ENCODE measurements at regions not wholly inside any gene's neighbourhood (a gene's known extent, or its start where the extent isn't known, plus 50 kb on each side); places are given as distances from the start of the nearest gene placed in this dataset.
"Not testable (repeated sequence)": the region's sequence is repeated elsewhere in the genome, so short reads cannot be mapped to it uniquely, and the experiment has no call there.

DNA sequence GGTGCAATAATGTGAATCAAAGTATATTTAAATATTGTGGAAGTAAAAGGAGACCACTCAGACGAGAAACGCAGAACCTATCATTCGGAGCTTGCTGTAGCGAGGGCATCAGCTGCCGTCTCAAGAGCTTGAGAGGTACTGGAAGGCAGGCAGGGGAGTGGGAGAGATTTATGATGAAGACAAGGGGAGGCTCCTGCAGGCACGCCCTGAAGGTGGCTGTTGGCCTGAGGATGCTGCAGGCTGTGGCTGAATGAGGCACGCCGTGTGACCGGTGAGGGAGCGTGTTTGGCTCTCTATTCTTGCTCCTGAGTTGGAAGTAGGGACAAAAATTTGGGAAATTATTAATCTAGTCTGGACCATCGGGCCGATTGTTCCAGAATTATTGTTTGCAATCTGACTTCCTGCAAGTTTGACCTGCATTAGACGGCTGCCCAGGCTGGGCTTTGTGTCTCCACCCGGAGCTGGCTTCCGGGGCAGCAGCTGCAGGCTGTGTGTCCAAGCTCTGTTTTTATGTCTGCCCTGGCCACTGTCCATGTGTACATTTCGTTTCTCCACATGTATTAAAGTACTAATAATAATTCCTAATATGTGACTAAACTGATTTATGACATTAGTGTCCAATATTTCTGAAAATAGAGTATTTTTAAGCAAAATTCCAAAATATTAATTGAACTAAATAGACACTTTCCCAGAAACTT, 91.1 kb upstream of the ANKRD10 start:
- DNase-seq (ENCODE audit: low spot score), result no peak

DNA sequence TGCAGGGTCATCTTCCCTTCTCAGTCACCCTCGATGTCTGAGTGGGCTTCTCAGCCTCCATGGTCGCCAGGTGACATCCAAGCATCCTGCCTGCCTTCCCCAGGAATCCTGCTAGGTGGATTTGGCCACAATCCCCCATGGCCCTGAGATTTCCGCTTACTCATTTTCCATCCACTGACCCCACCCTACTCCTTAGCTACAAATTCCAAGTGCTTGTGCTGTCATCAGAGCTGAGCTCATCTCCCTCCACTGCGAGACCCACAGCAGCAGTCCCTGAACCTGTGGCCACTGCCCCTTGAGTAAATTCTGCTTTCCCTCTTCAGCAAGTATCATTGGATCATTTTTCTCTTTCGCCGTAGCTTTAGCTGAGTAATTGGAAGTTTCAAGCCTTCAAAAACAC, 90.5 kb upstream of the ANKRD10 start:
- DNase-seq (ENCODE audit: low spot score), result no peak

DNA sequence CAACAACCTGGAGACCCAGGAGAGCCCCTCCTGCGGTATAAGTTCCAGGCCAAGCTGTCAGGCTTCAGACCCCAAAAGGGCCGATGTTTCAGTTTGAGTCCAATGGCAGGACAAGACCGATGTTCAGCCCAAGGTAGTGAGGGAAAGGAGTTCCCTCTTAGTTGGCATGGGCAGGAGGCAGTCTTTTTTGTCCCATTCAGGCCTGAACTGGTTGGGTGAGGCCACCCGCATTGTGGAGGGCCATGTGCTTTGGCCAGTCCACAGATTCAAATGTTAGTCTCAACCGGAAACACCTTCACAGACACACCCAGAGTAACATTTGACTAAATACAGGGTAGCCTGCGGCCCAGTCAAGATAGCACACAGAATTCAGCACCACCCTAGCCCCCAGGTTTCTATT, 89.6 kb upstream of the ANKRD10 start:
- no peak for DNase-seq (ENCODE audit: low spot score)

DNA sequence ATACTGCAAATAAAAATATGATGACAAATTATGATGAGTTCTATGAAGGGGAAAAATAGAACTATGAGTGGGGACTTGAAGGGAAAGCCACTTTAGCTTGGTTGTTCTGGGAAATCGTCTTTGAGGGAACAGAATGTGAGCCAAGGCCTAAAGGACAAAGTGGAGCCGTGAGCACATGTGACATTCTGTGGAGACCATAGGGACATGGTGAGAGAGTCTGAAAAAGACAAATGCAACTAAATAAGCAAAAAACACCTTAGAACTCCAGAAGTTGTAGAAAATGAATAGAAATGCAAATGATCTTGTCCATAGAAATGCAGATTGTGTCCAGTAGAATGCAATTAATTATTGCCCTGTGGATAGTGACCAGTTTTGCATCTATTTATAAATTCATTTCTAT, 86.8 kb upstream of the ANKRD10 start:
- DNase-seq (ENCODE audit: low spot score), result no peak

DNA sequence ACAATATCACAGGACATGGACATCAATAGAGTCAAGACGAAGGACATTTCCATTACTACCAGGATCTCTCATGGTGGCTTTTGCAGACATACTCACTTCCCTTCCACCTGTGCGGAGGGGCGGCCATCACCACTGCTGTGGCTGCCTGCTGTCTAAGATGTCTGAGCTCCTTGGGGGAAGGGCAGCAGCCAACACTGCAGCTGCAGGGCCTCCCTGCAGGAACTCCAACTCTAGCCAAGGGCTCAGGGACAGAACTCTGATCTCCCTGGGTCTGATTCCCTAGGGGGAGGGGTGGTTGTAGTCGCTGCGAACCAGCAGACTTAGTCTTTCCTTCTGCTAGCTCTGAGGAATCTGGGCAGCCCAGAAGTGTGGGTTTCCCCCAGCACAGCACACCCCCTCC, 78.9 kb upstream of the ANKRD10 start:
- DNase-seq (ENCODE audit: low spot score), result no peak

DNA sequence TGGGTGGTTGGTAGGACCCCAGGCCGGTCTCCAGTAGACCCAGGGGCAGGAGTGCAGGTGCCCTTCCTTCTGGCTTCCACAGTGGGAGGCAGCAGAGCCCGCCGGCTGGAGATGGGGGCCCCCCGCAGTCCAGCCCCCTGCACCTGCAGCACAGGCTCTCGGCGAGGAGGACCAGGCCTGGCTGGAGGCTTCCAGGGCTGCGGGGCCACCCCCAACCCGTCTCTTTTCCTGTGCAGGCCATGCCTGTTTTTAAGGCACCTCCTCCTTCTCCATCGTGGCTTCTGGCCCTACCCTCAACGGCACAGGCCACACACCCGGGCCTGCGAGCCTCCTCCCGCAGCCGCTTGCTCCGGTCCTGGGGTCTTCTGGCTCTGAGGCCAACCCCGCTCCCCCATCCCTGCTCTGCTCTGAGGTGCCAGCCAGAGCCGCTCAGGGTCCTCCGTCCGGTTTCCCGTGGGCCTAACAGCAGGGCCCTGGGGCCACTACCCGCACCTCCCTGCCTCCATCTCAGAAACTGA, 77.2 kb upstream of the ANKRD10 start:
- DNase-seq (ENCODE audit: low spot score), result no peak

DNA sequence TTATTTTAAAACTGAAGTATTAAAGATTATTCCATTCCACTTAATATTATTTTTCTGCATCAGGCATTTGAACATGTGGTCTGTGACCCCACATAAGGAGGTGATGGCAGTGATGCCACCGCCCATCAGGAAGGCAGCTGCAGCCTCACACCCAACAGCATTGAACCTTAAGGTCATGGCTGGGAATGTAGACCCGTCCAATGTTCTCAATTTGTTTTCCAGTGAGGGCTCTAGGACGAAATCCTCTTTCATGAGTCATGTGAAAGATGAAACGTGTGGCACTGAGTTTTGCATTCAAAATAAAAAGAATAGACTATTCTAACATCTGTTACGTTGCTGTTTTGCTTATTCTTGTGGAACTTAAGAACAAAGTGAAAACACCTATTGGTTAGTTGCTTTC, 74.5 kb upstream of the ANKRD10 start:
- no peak for DNase-seq (ENCODE audit: low spot score)

DNA sequence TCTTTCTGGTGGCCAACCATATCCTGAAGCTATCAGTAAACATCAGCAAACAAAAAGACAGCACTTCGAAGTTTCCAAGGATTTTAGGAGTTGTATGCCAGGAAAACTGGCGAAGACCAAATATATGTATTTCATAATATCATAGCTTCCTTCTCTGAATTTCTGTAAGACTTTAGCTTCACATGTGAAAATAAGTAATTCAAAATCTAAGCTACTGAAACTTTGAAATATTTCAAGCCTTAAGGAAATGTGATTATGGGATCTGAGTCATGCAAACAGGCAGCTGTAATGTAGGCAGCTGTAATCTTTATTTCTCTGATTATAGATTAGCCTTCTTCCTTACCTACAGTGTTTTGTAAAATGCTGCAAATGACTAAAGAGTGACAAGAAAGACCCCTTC, 70.7 kb upstream of the ANKRD10 start:
- DNase-seq (ENCODE audit: low spot score), result no peak

DNA sequence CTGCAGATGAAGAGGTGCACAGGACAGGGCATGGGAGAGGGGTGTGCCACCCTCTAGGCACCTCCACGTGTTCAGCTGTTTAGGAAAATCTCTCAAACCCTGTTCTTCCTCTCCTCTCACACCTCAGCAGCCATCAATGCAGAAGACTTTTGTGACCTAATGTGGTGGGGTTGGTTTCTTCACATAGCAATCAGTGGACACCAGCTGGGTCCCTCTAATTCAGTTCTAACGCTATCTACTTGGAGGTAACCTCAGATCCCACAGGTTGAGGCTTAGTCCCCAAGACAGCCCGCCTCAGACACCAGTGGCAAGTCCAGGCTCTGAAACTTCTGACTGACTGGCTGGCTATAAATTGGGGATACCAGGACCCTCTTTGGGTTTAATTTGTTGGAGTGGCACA, 69.9 kb upstream of the ANKRD10 start:
- DNase-seq (ENCODE audit: low spot score), result no peak

DNA sequence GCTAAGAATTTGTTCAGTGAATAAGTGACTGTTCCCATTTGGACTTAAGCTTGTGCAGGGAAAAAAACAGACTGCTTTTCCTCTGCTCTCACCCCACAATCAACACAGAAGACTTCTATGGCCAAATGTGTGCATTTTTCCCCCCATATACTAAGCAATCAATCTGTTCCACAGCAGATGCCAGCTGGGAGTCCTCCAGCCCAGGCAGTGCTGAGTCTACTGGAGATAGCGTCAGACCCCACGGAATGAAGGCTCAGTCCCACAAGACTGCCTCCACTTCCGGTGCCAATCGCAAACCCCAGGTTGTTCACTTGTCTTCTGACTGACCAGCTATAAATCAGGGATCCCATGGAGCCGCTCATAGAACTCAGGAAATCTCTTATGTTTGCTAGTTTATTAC, 69.5 kb upstream of the ANKRD10 start:
- no peak for DNase-seq (ENCODE audit: low spot score)

DNA sequence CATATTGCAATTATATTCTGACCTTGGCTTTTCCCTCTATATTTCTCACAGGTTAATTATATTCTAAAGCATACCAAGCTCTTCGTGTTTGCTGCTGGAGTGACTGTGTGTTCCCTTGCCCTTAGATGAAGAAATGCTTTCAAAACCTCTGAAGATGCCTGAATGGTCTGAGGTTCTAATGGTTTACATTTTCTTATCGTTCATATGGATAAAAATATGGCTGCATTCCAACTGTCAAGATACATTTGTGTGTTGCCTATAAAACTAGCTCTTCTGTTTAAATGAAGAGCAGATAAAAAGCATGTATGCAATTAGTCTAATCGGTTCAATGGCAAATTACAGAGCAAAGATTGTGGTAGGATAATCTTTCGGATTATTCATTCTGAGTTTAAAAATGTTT, 68.4 kb upstream of the ANKRD10 start:
- no peak for DNase-seq (ENCODE audit: low spot score)

DNA sequence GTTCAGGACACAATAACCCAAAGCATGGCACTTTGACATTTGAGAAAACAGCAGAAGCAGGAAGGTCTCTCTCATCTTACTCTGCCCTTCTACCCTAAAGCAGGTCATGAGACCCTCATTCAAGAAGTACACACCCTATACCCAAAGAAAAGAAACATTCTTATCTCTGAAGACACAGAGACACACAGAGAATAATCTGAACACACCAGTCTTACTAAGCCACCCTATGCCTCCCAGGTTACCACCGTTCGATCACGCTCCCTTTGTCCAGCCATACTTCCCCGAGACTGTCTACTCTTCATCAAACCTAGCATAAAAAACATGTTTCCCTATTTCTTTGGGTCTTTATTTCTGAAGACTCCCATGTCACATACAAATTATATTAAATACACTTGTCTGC, 66.5 kb upstream of the ANKRD10 start:
- no peak for DNase-seq (ENCODE audit: low spot score)

DNA sequence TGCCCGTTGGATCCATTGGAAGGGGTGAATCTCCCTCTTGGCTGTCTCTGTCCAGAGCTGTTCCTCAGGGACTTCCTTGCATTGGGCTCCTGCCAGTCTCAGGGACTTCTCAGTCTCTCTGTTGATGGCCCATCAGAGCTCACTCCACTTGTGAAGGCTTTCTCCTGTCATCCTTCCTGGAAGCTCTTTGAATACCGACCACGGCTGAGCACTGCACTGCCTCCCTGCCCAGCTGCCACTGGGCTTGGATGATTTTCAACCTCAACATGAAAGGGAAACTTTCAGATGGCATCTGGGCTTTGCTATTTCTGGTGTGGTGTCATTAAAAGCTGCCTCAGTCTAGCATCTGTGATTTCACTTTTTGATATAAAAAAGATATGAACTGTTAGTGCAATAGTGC, 66.1 kb upstream of the ANKRD10 start:
- DNase-seq (ENCODE audit: low spot score), result no peak

DNA sequence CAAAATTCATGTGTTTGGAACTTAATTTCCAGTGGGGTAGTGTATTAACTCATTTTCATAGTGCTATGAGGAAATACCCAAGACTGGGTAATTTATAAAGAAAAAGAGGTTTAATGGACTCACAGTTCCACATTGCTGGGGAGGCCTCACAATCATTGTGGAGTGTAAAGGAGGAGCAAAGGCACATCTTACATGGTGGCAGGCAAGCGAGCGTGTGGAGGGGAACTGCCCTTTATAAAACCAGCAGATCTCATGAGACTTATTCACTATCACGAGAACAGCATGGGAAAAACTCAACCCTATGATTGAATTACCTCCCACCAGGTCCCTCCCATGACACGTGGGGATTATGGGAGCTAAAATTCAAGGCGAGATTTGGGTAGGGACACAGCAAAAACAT, 64.3 kb upstream of the ANKRD10 start:
- DNase-seq (ENCODE audit: low spot score), result not testable (repeated sequence)

DNA sequence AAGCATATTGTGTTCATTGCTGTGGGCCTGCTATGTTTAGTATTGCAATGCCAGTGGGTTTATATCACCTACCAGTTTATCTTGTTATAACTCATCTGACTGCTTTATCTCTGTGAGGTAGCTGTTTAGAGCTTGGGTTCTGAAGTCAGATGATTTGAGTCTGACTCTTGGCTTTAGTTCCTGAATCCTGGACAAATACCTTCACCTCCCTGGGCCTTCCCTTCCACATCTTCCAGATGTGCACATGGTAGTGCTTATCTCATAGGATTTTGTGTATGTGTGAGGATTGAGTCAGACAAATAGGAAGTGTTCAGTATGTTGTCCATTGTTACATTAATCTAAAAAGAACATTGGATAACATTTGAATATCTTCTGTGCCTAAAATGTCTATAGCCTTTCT, 63.5 kb upstream of the ANKRD10 start:
- DNase-seq (ENCODE audit: low spot score), result no peak

DNA sequence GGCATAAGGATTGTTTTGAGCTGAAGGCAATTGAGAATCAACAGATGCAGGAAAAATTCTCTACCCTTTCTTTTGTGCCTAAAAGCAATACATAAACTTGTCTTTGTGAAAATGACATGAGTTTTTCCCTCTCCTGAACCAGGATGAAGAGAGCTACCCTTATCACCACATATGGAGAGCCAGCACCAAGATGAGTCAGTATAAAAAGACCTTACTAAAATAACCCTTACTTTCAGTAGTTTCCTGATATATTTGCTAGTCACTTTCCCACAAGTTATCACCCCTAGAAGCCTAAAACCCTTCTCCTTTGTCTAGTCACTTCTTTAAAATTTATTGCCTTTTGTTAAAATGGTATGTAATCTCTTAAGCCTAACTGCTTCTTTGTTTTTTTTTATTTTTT, 61.9 kb upstream of the ANKRD10 start:
- DNase-seq (ENCODE audit: low spot score), result no peak

DNA sequence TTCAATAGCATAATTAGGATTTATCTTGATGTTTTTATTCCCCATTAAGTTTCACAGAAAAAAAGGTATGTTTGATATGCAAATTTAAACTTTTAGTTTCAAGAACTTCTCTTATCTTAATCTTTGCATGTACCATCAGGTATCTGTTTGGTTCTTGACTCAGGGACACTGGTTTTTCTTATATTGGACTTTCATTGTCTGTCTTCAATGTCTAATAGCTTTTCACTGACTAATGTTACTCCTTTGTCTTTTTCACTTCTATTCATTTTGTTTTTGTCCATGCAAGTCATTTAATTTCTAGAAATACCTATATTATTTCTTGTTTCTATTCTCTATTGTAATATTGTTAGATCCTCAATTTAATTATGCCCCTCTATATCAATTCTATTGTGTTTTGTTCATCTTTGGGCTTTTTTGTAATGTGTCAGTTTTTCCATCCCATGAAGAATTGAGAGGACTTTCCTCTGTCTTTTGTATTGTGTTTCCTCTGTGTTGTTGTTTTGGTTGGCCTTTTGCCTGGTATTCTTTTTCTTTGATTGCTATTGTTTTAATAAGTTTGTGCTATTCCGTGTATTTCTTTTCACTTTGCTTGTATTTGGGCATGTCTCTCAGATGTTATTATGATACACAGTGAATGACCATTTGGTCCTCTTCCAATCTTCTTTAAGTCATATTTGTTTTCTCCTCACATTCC, 58.3 kb upstream of the ANKRD10 start:
- no peak for DNase-seq (ENCODE audit: low spot score)

DNA sequence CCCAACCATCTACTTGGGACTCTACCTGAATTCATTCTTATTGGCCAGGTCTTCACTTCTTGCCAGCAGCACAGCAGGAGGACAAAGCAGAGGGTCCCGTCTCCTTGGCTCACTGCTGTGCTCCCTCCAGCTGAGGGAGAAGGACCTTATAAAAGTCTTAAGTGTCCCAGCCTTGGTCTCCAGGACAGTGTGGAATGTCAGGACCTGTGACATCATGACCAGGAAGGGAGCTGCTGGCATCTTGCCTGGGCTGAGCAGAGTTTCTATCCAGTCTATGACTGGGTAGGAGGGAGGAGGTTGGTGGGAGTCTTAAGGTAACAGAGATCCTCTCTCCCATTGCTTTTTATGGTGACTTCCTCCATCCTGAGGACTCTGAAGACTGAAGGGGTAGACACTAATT, 56.6 kb upstream of the ANKRD10 start:
- DNase-seq (ENCODE audit: low spot score), result no peak

DNA sequence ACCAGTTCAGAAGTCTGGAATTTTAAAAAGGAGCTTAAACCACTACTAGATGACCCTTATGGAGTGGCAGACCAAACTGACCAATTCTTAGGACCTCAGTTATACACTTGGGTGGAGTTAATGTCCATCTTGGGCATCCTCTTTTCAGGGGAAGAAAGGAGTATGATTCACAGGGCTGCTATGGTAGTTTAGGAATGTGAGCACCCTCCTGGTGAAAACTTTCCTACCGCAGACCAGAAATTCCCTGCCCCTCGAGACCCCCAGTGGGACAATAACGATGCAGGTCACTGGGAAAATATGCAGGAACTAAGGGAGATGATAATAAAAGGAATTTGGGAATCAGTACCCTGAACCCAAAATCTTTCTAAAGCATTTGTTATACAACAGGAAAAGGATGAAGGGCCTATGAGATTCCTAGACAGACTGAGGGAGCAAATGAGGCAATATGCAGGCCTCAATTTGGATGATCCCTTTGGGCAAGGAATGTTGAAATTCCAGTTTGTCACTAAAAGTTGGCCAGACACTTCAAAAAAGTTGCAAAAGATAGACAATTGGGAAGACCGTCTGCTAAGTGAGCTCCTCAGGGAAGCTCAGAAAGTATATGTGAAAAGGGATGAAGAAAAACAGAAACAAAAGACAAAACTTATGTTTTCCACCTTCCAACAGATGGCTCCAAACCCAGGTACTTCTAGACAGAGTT, 52.4 kb upstream of the ANKRD10 start:
- not testable (repeated sequence) for DNase-seq (ENCODE audit: low spot score)

DNA sequence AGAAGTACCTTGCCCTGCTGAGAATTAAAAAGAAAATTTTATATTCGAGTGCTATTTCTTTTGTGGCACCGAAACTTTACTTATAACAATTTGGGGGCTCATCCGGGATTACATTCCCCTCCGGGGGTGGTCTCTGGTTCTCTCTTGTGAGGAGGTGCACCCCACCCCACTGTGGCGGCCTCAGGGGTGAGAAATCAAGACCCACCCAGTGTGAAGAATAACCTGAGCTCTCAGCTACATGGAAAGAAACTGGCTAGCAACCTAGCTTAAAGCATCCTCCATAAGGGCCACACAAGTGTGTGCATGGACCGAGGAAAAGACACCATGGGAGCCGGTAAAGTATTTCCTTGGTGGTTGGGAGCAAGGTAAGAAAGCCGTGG, 50.9 kb upstream of the ANKRD10 start:
- DNase-seq (ENCODE audit: low spot score), result no peak

DNA sequence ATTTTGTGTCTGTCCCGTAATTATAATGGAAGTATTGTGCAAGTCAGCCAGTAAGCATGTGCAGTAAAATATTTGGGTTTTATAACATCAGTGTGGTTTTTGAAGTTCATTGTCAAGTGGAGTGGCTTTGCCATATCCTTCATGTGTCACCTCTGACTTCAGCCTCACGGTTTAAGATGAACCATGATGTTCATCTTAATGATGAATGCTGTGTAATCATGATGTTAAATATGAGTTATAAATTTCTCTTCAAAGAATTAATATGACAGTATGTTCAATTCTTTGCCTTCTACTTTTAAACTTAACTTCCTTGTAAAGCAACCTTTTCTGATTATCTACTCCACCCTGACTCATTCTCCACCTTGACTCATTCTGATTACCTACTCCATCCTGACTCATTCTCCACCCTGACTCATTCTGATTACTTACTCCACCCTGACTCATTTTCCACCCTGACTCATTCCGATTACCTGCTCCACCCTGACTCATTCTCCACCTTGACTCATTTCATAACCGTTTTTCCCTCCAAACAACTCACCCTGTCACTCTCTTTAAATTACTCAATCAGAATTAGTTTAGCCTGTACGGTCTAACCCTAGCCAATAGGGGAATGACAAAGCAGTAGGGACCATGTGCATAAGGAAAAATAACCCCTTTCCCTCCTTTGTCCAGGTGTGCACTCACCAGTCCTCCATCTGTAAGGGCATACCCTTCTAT, 50.3 kb upstream of the ANKRD10 start:
- DNase-seq (ENCODE audit: low spot score), result peak; percentile 94
